Fibroblast of peridontal ligament (primary cell): ENCODE measurements at regions not wholly inside any gene's neighbourhood (a gene's known extent, or its start where the extent isn't known, plus 50 kb on each side); places are given as distances from the start of the nearest gene placed in this dataset.
"Not testable (repeated sequence)": the region's sequence is repeated elsewhere in the genome, so short reads cannot be mapped to it uniquely, and the experiment has no call there.

Experiments used
- DNase-seq: peaks from one replicate; pipeline ENCODE4 v3.0.0-alpha.2; 2010; ENCODE audit errors: extremely low read depth

DNA sequence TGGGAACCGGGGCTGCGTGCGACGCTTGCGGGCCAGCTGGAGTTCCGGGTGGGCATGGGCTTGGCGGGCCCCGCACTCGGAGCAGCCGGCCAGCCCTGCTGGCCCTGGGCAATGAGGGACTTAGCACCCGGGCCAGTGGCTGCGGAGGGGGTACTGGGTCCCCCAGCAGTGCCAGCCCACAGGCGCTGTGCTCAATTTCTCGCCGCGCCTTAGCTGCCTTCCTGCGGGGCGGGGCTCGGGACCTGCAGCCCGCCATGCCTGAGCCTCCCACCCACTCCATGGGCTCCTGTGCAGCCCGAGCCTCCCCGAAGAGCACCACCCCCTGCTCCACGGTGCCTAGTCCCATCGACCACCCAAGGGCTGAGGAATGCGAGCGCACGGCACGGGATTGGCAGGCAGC, 63.8 kb downstream of the PLXNA1 start:
- DNase-seq = not testable (repeated sequence)

GRCh38 chr3:127049393-127049792, 66.5 kb downstream of the PLXNA1 start:
- DNase-seq = no peak

GRCh38 chr3:127050733-127051132, 67.8 kb downstream of the PLXNA1 start:
- no peak for DNase-seq

GRCh38 chr3:127052121-127052561, 69.2 kb downstream of the PLXNA1 start:
- no peak for DNase-seq

DNA sequence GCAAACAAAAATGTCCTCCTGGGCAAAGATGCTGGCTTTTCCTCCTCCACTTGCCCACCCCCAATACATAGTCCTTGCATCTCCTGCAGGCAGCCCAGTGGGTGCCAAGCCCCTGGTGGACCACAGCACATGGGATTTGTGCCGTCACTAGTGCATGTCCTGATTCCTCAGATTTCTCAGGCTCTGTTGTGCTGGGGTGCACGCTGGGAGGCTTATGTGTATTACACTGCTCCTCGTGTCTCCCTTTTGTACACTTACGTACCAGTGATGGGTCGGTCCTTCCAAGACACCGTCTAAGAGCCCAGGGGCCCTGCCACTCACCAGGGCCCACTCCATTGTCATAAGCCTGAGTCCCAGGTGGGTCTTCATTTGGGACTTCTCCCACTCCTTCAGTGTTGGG, 70.1 kb downstream of the PLXNA1 start:
- no peak for DNase-seq

DNA sequence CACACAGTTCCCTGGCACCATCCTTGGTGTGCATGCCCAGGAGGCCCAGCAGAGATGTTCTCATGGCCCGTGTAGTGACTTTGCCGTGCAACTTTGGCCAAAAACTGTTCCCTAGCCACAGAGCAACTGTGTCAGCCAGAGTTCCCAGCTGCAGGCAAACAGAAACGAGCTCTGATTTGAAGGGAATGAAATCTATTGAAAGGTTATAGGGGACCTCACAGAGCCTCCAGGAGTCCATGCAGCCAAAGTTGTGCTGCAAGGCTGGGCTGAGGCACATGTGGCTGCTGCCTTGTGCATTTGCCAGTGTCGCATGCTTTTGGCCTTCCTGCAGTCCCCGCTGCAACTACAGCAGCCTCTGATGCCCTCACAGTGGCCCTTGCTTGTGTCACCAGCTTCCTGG, 70.5 kb downstream of the PLXNA1 start:
- no peak for DNase-seq

DNA sequence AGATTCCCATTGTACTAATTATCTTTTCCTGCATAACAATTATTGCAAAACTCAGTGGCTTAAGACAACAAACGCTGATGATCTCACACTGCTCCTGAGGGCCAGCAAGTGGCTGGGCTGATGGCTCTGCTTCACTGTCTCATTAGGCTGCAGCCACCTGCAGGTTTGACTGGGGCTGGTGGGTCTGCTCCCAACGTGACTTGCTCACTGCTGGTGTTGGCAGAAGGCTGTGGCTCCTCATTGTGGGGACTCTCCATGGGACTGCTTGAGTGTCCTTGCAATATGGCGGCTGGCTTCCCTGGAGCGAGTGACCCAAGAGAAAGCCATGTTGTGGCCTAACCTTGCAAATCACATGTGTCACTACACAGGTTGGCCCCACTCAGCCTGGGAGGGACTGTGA, 71.1 kb downstream of the PLXNA1 start:
- no peak for DNase-seq

DNA sequence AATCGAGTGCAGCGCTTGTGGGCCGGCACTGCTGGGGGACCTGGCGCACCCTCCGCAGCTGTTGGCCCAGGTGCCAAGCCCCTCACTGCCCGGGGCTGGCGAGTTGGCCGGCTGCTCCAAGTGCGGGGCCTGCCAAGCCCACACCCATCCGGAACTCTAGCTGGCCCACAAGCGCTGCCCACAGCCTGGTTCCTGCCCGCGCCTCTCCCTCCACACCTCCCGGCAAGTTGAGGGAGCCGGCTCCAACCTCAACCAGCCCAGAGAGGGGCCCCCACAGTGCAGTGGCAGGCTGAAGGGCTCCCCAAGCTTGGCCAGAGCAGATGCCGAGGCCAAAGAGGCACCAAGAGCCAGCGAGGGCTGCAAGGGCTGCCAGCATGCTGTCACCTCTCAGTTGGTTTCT, 73.4 kb downstream of the PLXNA1 start:
- no peak for DNase-seq

- no peak for DNase-seq
Observed at GRCh38 chr3:127056976-127057375, 74.1 kb downstream of the PLXNA1 start.

- peak; percentile 54 for DNase-seq
Observed at GRCh38 chr3:127059072-127059471, 76.2 kb downstream of the PLXNA1 start.

DNA sequence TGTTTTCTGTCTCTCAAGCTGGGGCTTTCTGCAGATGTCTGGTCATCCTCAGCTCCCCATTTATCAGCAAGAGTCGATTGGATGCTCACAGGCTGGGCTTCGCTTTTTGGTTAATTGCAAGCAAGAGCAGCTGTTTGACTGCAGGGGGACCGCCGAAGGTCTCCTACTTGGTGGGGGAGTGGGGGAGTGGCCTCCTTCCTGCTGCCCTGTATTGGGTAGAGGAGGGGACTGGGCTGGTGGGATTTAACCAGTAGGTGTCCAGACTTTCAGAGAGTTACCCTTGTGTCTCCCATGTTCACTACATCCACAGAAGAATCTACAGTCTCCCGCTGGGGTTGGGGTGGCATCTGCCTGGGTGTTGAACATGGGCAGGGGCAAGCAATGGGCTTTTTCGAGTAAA, 78.7 kb downstream of the PLXNA1 start:
- DNase-seq = no peak

DNA sequence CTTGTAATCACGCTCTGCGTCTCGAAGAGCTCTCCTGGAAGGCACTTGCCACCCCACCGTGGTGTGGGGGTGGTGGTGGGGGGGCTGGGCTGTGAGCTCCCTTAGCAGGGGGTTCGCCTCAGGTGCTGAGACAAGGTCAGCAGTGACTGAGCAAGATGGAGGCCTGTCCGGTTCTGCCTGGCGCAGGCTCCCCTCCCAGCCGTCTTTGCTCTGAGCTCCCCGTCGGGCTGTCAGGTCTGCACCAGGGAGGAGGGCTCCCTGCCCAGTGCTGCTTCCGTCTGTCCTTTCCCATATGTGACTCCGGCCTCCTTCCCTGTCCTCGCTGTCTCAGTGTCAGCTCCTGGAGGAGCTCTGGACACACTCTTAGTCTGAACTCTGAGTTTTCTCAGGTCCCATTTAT, 80.0 kb downstream of the PLXNA1 start:
- no peak for DNase-seq

DNA sequence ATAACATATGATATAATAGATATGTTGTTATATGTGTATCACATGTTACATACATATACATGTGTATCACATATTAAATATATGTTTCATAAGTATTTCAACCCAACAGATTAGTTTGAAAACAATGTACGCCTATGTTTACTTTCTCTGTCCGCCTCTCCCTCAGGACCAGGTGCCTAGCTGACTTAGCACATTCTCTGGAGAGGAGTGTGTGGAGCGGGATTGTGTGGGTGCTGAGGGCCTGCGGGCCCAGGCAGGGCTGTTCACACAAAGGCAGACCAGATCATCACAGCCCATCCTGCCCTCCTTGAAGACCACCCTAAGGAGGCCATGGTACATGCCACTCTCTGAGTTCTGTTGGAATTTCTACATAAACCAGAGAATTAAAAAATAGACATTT, 81.0 kb downstream of the PLXNA1 start:
- DNase-seq = no peak

- DNase-seq = peak; percentile 47
Observed at GRCh38 chr3:127064391-127065137, 81.6 kb downstream of the PLXNA1 start.

DNA sequence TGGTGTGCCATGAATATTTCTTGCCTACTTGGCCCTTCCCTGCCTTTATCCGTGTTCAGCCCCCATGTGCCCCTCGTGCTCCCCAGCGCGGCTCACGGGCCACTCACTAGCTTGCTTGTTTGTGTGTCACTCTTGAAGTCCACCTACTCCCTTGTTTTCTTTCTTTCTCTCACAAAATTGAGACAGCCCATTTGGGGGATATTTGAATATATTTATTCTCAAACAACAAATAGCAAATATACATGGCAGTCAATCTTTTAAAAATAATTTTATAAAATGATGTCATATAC, 82.2 kb downstream of the PLXNA1 start:
- no peak for DNase-seq

GRCh38 chr3:127065561-127066290, 82.8 kb downstream of the PLXNA1 start:
- peak; percentile 60 for DNase-seq

GRCh38 chr3:127066635-127067034, 83.7 kb downstream of the PLXNA1 start:
- no peak for DNase-seq

- no peak for DNase-seq
Observed at GRCh38 chr3:127067116-127067910, 84.4 kb downstream of the PLXNA1 start.

- DNase-seq = no peak
Observed at GRCh38 chr3:127068111-127068810, 85.3 kb downstream of the PLXNA1 start.

DNA sequence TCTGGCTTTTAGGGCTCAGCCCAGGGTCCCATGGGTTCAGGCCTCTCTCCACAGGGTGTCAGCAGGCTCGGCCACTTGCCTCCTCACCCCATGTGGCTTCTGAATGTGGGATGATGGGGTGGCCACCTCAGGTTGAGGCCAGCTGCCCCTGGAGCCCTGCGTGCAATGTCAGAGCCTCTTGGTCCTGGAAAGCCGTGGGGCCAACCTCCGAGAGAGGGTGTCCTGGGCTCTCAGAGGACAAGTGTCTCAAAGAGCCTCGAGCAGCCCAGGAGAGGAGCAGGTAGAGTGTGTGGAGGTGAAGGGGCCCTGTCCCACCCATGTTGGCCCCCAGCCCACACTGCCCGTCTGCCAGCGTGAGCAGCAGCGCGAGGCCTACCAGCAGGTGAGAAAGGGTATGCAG, 86.0 kb downstream of the PLXNA1 start:
- no peak for DNase-seq

DNA sequence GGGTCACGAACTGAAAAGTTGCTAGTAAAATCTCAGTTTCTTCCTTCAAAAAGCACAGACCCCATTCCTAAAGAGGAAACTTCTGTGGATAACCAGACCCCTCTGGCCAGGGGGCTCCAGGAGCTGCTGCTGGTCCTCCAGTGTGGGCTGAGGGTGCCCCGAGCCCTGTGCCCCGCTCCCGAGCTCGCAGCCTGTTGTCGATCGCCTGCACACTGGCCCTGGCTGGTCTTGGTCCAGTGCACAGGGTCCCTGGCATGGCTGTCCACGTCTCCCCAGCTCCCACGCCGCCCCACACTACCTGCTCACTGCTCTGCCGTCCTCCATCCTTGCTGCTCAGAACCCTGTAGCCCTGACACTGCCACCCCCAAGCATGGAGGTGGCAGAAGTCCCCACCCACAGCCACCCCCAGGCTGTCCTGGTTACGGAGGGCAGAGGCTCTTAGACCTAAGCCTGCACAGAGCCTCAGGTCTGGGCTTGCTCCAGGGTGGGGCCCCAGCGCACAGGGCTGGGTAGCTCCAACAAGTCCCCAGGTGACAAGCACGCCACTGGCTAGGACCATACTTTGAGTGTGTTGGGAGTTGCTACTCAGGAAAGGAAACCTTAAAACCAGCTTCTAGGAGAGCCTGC, 87.0 kb downstream of the PLXNA1 start:
- DNase-seq = no peak

DNA sequence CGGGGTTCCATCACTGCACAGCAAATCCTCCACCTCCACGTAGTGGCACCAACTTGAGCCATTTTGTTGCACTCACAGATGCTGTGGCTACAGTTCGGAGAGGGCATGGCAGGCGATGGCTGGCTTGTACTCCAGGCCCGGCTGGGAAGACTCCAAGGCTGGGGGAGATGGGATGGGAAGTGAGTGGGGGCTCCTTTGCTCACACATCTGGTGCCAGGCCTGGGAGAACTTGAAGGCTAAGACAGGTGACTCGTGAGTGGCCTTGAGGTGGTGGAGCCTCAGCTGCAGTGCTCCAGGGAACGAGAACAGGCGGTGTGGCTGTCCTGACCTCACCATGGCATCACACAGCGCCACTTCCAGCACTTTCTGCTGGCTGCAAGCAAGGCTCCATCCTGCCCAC, 87.9 kb downstream of the PLXNA1 start:
- no peak for DNase-seq
